HL-60 (cell line): ENCODE measurements at regions not wholly inside any gene's neighbourhood (a gene's known extent, or its start where the extent isn't known, plus 50 kb on each side); places are given as distances from the start of the nearest gene placed in this dataset.

Source experiments
- CTCF ChIP-seq: IDR thresholded peaks from one replicate; pipeline ENCODE4 v1.5.1; 2011; ENCODE audit warnings: low read length, control low read depth, inconsistent platforms; ENCODE audit not compliant: insufficient read depth
- GABPA ChIP-seq: IDR thresholded peaks from 2 replicates; pipeline ENCODE4 v1.6.1; 2012; ENCODE audit warnings: low read depth
- POLR2AphosphoS5 ChIP-seq: IDR thresholded peaks from 2 replicates; pipeline ENCODE4 v1.6.1; 2012; ENCODE audit warnings: low read depth

- TF ChIP-seq CTCF (no peak), POLR2AphosphoS5 (no peak), GABPA (no peak)
These were observed 105.4 kb downstream of the MTNR1A start for GRCh38 chr4:186449954-186450353.
